Hindlimb muscle (tissue), 1 donor: ENCODE measurements at regions not wholly inside any gene's neighbourhood (a gene's known extent, or its start where the extent isn't known, plus 50 kb on each side); places are given as distances from the start of the nearest gene placed in this dataset.
A peak's percentile ranks its signal among the peaks of the same experiment; 100 is the strongest.

ENCODE experiments used
- DNase-seq: peaks from one replicate; pipeline ENCODE4 v3.0.0-alpha.2; 2013

DNA sequence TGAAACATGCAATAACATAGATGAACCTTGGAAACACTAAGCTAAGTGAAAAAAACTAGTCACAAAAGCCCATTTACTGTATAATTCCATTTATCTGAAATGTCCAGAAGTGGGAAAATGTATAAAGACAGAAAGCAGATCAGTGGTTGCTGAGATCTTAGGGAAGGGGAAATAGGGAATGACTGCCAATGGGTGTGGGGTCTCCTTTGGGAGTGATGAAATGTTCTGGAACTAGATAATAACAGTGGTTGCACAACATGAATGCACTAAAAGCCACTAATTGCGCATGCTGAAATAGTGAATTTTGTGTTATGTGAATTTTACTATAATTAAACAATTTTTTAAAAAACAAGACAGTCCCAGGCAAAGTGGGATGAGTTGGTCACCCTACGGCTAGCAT lies 472.8 kb downstream of the CCDC171 start:
- no peak for DNase-seq

DNA sequence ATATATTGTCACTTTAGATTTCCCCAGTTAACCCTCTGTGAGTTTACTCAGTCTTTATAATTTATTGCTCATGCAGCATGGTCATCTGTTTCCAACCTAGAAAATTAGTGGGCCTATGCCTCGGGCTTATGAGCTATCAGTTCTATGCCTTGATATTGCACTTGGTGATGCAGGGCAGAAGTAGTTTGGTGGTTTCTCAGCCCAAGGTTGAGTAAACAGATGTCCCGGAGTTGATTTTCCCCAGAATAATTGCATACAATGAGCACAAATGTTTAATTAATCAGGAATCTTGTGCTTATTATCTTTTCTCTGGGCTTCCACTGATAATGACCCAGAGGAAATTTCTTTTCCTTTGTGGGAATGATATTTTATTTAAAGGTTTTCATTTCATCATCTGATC lies 474.0 kb downstream of the CCDC171 start:
- no peak for DNase-seq

DNA sequence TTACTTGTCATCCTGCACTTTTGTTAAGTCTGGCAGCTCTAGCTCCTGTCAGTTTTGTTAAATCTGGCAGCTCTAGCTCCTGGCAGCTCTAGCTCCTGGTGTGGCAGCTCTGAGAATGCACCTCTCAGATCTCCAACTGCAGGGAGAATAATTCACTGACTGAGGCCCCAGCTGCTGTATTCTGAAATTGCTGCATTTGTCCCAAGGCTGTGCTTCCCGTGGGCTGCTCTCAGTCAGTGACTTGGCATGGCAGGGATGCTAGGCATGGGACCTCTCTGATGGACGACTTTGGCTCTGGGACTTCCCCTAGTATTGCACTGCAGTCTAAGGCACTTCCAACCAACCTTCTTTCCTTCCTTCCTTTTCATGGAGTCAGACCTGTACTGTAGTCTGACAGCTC lies 475.7 kb downstream of the CCDC171 start:
- no peak for DNase-seq

DNA sequence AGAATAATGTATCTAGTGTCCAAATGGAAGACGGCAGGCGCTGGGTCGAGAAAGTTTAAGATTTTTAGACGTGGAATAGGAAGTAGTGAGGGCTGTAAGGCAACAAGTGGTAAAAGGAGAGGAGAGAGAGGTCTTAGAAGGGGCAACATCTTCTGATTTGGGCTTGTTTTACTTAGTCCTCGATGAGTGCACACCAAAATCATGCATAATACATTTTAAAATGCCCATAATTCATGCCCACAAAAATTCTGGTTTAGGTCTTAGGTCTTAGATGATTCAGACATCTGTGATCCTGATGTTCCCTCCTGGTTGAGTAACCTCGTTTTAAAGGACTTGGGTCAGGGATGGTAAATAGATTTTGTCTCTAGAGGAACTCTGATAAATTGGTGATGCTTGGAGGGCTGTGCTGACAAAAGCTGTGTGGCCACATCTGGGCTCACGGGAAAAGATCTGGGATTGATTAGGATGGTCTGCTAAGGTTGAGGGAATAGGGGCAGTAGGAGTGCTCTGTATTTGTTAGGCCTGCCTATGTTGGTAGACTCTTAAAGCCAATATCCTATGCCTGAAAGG lies 476.3 kb downstream of the CCDC171 start:
- no peak for DNase-seq

DNA sequence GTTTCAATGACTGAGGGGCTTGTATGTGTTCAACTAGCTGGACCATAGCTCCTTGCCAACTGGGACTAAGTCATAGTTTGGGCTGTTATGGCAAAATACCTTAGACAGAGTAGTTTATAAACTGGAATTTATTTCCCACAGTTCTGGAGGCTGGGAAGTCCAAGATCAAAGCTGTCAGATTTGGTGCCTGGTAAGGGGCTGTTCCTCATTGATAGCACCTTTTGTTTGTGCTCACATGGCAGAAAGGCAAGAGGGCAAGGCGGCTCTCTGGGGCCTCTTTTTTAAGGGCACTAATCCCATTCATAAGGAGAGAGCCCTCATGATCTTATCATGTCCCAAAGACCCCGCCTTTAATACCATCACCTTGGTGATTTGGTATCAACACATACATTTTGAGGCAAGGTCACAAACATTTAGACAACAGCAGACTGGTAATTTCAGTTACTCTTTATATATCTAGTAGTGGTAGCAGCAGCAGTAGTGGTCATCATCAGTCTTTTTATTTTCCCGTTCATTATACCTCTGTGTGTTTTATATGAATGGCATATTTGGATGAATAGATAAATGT lies 477.0 kb downstream of the CCDC171 start:
- DNase-seq = no peak

DNA sequence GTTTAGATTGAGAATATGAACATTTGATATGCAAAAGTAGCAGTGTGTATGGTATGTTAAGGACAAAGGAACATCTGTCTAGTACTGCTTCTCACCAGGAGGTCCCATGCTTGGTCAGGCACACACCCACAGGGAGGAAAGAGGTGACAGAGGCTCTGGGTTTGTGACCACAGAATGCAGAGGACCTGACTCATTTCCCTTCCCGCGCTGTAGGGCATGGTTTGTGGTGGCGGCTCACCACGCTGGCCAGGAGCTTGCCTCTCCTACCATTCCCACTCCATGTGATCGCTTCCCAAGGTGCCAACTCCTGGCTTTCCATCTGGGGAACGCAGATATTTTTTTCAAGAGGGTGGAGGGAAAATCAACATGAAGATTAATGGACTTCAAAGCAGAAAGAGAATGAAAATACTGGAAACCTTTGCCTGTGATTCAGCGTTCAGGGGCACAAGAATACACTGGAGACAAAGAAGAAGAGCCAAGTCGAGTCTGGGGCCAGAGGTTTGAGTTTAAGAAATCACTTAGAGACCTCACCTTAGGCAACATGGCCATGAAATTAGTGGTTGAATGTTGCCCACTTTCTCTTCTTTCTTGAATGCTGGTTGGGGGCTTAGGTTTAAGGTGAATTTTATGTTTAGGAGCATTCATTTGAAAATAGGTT lies 477.8 kb downstream of the CCDC171 start:
- no peak for DNase-seq

DNA sequence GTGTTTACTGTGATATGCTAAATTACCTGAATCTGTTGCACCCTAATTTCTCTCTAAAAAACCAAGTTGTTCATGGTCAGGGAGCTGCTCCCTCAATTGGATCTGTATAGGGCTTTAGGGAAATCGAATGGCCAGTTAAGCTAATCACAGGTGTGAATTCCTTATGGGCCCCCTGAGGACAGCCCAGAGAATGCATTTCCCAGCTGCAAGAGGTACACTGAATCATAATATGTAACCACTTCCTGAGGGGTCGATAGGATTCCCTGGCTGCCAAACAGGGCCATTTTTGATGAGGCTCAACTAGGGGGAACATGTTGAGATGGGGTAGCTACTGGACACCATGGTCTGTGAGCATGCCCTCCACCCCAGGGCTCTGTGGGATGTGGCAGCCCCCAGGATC lies 478.6 kb downstream of the CCDC171 start:
- DNase-seq = no peak

DNA sequence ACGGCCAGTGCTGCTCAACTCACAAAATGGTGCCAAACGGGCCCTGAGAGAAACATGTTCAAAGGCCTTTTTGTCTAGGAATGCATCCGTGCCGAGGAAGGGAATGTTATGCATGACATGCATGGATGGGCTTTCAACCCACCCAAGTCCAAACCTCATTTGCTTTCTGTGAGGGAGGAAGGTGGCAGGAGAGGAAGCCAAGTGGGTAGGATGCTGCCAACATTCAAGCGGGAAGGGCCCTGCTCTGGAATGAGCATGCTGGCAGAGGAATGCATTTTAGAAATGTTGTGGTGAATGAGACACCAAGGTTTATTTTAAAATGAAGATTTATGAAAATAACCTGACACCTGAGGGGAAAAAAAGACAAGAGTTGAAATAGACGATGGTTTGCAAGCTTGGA lies 479.1 kb downstream of the CCDC171 start:
- no peak for DNase-seq

DNA sequence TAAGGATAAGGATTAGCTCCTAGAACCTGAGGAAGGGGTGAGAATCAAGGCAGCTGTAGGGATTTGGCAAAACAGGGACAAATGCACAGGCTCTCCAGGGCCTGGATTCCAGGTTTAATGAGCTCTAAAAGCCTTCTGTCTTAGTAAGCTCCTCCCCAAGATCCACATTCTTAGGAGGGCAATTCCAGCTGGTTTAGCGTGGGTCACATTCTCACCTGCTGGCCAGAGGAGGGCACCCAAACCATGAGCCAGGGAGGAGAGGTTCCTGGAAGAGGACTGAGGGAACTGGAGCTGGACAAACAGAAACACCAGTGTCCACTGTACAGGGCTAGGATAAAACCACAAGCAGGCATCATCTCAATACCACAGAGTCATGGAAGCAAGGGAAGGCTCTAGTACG lies 480.0 kb downstream of the CCDC171 start:
- no peak for DNase-seq

DNA sequence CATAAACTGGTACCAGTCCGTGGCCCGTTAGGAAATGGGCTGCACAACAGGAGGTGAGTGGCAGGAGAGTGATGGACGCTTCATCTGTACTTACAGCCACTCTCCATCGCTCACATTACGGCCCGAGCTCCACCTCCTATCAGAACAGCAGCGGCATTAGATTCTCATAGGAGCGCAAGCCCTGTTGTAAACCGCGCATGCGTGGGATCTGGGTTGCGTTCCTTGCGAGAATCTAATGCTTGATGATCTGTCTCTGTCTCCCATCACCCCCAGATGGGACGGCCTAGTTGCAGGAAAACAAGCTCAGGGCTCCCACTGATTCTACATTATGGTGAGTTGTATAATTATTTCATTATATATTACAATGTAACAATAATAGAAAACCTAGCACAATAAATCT lies 480.4 kb downstream of the CCDC171 start:
- DNase-seq = no peak

DNA sequence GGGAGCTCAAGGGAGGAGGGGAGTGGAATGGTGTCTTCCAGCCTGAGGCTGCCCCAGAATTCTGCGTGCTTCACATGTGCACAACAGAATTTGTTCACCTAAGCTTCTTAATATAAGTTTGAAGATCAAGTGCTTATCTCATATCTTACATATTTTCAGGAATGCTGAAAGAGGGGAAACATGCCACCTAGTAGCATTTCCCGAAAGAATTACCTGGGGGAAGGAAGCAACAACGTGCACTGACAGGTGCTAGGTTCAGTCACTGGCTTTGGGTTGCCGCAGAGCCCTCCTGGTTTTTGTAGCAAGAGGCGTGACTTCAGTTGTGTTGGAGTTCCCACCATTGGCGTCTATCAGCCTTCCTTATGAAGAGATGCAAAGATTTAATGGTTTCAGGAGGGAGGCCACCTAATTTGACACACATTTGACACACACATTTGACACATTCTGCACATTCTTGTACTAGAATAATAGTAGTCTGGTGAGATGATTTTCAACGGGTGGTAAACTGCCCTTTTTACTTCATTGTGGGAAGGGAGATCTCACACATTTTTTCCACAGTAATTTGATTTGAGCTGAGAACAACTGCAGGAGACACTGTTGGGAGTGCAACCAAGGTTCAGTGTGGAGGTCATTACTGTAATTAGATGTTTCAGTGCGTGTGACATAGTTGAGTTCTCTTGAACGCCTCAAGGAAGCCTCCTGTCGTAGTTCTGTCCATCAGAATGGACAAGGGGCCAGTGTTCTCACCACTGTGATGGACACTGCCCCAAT lies 481.3 kb downstream of the CCDC171 start:
- DNase-seq = no peak

DNA sequence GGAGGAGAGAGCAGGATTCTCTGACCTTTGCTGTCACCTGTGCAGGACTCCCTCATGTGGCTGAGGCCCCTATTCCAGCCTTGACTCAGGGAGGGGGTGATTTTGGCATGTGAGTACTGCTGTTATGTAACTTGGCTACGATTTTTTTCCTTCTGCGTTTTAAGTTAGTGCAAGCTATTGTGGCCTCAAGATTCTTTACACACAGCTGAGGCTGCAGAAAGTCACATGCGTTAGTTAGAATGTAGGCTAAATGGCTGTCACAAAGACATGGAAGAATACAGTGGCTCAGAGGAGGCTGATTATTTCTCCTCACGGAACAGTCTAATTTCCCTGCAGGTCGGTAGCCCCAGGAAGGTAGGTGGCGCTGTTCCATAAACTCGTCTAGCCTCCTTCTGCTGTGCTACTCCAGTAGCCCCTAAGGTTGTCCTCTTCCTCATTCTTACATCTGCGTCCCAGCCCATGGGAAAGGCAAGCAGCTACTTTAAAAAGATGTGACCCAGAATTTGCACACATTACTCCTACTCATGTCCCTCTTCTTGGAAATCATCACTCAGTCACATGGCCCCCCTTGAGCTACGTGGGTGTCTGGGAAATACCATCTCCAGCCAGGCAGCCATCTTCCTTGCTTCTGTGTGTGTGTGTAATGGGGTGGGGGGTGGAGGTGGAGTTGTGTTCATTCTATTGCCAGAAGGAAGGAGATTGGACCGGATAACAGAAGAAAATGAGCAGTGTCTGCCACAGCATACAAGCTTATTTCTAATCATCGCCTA lies 486.6 kb downstream of the CCDC171 start:
- peak; percentile 72 for DNase-seq

DNA sequence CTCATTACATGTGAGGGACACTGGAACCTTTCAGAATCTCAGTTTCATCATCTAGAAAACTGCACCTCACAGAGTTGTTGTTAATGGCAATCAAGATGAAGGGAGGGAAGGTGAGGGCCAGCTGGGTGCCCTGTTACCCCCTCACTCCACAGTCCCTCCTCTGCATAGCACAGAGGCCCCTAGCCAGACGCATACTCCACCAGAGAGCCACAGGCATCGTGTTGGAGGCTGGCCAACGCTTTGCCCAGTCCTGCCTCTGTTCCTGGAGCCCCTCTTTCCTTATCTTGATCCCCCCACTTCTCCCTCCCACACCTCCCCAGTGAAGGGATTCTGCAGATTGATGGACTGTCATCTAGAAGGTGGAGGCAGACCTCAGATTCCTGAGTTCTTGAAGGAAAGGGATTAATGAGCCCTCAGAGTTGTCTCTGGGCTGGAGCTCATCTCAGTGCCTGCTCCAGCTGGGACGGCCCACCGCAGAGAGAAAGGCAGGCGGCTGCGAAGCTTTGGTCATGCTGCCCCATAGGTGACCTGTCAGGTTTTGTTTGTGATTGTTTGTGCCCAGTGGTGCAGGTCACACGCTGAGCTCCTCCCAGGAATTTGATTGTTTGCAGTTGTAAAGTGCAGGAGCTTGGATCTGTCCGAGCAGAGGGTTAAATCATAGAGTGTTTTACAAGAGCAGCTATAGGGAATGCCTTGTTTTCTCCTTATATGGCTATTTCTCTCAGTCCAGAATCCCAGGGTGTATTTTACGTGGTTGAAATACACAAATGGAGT lies 487.3 kb downstream of the CCDC171 start:
- no peak for DNase-seq

DNA sequence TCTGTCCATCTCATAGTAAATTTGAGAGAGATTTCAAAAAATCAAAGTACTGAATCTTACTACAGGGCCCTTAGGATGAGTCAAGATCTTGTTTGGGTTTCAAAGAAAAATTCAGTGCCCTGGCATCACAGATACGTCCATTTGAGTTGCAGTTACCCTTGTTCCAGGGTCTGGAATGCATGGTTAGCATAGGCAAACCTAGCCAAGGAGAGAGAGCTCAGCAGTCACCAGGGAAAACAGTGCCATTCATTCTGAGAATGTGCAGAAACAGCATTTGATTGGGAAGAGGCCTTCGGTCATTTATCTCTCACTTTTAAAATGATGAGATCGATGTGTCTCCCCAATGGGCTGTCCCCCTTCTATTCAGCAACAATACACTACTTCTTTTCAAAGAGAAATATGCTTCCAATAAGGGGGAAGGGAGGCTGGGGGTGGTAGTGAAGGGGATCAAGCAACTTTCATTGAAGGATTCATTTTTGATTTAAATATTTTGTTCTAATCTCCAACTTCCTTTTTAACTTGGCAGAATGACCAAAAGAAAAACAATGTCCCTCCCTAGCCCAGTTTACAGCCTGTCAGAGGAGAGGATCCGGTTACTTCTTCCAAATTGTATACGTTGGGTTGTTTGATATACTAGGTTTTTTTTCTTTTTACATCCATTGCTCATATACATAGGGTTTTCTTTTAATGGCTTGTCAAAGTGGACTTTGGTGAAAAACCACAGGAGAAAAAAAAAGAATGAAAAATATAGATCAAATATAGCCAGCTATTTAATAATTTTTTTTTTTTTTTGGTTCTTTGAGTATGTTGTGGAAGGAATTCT lies 491.1 kb downstream of the CCDC171 start:
- DNase-seq = no peak

DNA sequence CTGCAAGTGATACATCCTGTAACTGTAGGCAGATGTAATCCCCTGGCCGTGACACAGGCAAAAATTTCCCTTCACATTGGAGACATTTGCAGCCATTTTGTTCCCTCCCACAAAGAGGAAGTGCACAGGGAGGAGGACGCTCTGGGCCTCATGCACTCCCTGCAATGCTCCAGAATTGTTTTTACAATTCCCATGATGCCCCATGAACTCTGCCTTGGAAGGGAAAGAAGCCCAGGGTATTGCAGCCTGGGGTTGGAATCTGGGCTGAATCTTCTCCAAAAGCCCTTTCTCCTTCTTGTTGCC lies 491.7 kb downstream of the CCDC171 start:
- DNase-seq = no peak

DNA sequence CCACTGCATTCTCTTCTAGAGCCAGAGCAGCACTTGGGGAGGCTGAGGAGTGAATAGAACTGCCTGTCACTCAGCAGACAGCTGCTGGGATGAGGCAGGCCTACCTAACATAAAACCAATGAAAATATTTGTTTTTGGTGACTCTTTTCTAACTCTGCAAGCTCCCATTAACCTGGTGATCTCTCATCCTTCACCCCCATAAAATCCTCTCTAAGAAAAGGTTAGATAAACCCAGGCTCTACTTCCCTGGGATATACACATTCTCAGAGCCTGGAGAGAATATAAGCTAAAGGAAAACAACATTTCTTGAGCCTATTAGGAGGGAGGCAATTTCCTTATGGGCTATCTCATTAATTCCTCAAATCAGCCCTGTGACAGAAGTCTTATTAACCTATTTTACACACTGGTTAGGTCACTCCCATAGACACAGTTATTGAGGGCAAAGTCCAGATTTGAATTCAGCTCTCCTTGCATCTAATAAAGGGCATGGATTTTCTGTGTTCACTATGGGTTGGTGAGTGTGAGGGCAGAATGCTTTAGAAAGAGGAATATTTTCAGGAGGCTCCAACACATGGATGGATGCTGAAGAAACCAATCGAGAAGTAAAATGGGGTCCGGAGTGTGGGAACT lies 492.9 kb downstream of the CCDC171 start:
- DNase-seq = no peak

DNA sequence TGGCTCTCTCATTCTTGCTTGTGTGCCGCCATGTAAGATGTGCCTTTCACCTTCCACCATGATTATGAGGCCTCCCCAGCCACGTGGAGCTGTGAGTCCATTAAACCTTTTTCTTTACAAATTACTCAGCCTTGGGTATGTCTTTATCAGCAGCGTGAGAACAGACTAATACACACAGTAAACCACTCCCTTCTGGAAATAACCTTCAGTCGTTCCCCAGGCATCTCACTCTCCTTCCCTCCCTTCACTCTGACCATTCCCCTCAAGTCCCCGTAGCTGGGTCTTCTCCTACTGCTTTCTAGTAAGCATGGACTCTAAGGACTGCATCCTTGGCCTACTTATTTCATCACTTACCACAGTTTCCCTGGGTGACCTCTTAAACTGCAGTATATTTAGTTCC lies 493.9 kb downstream of the CCDC171 start:
- no peak for DNase-seq

DNA sequence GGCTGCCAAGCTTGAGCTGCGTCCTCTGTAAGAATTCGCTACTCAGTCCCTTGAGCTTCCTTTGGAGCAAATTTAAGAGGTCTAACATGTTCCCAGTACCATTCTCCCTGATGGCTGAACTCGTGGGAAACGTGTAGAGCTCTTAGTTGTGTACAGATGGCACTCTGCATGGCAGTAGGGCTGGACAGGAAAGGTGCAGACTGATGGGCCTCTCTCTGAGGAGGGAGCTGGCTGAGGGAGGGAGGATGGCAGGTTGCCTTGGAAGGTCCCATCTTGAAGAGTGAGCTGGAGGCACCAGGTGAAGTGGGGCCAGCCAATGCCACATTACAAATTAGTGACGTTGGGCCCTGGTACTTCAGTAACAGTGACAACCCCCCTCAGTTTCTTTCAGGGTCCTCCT lies 495.3 kb downstream of the CCDC171 start:
- no peak for DNase-seq

DNA sequence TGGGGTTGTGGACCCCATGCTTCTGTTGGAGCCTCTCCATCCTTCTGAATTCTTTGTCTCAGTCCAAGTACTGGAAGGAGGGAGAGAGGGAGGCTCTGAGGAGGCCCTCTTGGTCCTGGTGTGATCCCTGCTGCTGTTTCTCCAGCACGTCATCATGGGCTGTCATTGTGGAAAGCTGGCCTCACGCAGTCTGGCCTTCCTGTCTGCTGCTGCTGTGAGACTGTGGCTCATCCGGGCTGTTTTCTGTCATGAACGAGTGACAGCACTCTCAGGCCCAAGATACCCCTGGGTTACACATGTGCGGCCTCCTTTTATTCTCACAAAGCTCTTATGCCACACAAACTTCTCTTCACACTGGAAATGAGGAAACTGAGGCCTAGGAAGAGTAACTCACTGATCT lies 499.3 kb downstream of the CCDC171 start:
- no peak for DNase-seq

DNA sequence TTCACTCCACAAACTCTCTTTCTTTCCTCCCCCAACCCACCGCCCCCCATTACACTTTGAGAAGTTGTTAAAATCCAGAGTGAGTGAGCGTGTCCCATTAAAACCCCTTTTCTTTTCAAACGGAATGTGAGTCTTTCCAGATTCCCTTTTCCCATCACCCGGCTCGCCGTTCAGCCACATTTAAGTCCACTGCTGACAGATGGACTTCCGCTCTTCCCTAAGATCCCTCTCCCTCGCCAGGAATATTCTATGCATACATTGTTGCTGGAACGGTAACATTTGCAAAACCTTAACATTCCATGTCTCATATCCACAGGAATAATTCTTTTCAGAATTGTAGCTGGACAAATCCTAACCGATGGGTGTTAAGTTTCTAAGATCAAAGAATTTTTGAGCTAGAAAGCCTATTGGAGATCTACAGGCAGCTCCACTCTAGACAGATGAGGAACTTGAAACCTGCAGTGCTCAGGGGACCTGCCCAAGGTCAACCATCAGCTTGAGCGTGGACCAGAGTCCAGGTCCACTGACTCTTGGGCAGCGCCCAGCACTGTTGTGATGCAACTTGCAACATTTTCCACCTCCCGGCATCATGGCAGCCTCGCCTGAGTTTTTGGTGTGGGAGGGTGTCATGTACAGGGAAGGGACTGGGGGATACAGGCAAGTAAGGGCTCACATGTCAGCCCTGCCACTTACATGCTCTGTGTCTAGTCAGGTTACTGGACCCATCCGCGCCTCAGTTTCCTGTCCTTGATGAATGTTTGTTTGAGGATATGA lies 500.1 kb downstream of the CCDC171 start:
- no peak for DNase-seq
